ENCODE measurements at regions not wholly inside any gene's neighbourhood (a gene's known extent, or its start where the extent isn't known, plus 50 kb on each side); places are given as distances from the start of the nearest gene placed in this dataset.

DNA sequence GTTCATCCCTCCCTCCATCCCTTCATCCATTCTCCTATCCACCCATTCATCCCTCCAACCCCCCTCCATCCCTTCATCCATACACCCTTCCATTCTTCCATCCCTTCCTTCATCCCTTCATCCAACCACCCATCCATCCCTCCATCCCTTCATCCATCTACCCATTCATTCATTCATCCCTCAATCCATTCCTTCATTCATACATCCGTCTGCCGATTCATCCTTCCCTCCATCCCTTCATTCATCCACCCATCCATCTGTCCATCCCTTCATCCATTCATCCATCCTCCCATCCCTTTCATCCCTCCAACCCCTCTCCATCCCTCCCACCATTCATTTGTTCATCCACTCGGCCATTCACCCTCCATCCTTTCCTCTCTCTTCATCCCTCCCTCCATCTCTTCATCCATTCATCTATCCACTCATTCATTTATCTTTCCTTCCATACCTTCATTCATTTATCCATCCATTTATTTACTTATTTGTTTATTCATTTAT lies 95.7 kb downstream of the FOXL1 start:
- H3K27ac ChIP-seq (ENCODE audit: low read depth, low read length), result no peak overlapping the region
- Mint-ChIP-seq H3K4me3 (no peak overlapping the region), H3K27ac (no peak overlapping the region), H3K9me3 (no peaks in the 10 kb centered on the region), H3K4me1 (peaks cover 6% of the 10 kb centered on the region), H3K36me3 (ENCODE audit: low read depth) (no peaks in the 10 kb centered on the region), H3K27me3 (ENCODE audit: insufficient read depth) (peaks cover 6% of the 10 kb centered on the region)
- H3K36me3 ChIP-seq (ENCODE audit: control insufficient read depth, insufficient read depth, low read length), result no peaks in the 10 kb centered on the region
- H3K4me3 ChIP-seq (ENCODE audit: low read length), result no peak overlapping the region
- no peak overlapping the region for H3K9ac ChIP-seq (ENCODE audit: extremely low read depth, low read length, poor library complexity, severe bottlenecking)
- H3K4me1 ChIP-seq (ENCODE audit: control insufficient read depth, insufficient read depth, low read length), result no peaks in the 10 kb centered on the region
- 62 to 76% methylated on average over 3 of the region's 3 CpGs for WGBS, 2 experiments (ENCODE audit: insufficient coverage in 1 of 2, insufficient read length in 1 of 2)
- no peak for DNase-seq
- no peaks in the 10 kb centered on the region for H3K9me3 ChIP-seq (ENCODE audit: control insufficient read depth, low read length)
- TF ChIP-seq CTCF (conservative IDR thresholded peaks at IDR 0.05), result no peak
- H3K27me3 ChIP-seq (ENCODE audit: control insufficient read depth, insufficient read depth, low read length, poor library complexity, severe bottlenecking), result peaks cover 9% of the 10 kb centered on the region

GRCh38 chr16:86676254-86676670 lies 97.9 kb downstream of the FOXL1 start:
- Histone ChIP-seq H3K4me3 (ENCODE audit: low read length) (no peak overlapping the region), H3K27me3 (ENCODE audit: control insufficient read depth, insufficient read depth, low read length, poor library complexity, severe bottlenecking) (peaks cover 9% of the 10 kb centered on the region), H3K9me3 (ENCODE audit: control insufficient read depth, low read length) (no peaks in the 10 kb centered on the region), H3K27ac (ENCODE audit: low read depth, low read length) (no peak overlapping the region), H3K36me3 (ENCODE audit: control insufficient read depth, insufficient read depth, low read length) (no peaks in the 10 kb centered on the region), H3K4me1 (ENCODE audit: control insufficient read depth, insufficient read depth, low read length) (no peaks in the 10 kb centered on the region), H3K9ac (ENCODE audit: extremely low read depth, low read length, poor library complexity, severe bottlenecking) (no peak overlapping the region)
- Mint-ChIP-seq H3K4me3 (no peak overlapping the region), H3K4me1 (no peaks in the 10 kb centered on the region), H3K27ac (no peak overlapping the region), H3K36me3 (ENCODE audit: low read depth) (no peaks in the 10 kb centered on the region), H3K27me3 (ENCODE audit: insufficient read depth) (peaks cover 6% of the 10 kb centered on the region), H3K9me3 (peaks cover 7% of the 10 kb centered on the region)
- DNase-seq, result no peak
- TF ChIP-seq CTCF (conservative IDR thresholded peaks at IDR 0.05), result no peak
- WGBS, 2 experiments (ENCODE audit: insufficient coverage in 1 of 2, insufficient read length in 1 of 2), result 72 to 84% methylated on average over 4 of the region's 4 CpGs

DNA sequence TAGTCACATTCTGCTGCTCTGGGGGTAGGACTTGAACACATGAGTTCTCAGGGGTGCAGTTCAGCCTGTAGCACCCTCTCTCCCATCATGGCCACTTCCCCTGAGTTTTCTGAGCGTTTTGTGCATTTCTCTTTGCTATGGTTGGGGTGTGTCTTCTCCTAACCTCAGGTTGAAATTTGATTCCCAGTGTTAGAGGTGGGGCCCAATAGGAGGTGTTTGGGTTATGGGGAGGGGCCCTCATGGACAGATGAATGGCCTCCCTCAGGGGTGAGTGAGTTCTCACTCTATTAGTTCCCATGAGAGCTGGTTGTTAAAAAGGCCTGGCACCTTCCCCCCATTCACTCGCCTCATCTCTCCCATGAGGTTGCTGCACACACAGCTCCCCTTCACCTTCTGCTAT lies 101.1 kb downstream of the FOXL1 start:
- WGBS, 2 experiments (ENCODE audit: insufficient coverage in 1 of 2, insufficient read length in 1 of 2), result 82 to 86% methylated on average over 1 to 2 of the region's 2 CpGs
- DNase-seq, result no peak
- Histone ChIP-seq H3K9me3 (ENCODE audit: control insufficient read depth, low read length) (no peaks in the 10 kb centered on the region), H3K4me3 (ENCODE audit: low read length) (no peak overlapping the region), H3K9ac (ENCODE audit: extremely low read depth, low read length, poor library complexity, severe bottlenecking) (no peak overlapping the region), H3K27ac (ENCODE audit: low read depth, low read length) (no peak overlapping the region), H3K4me1 (ENCODE audit: control insufficient read depth, insufficient read depth, low read length) (no peaks in the 10 kb centered on the region), H3K27me3 (ENCODE audit: control insufficient read depth, insufficient read depth, low read length, poor library complexity, severe bottlenecking) (peaks cover 7% of the 10 kb centered on the region), H3K36me3 (ENCODE audit: control insufficient read depth, insufficient read depth, low read length) (no peaks in the 10 kb centered on the region)
- no peak for TF ChIP-seq CTCF (conservative IDR thresholded peaks at IDR 0.05)
- no peaks in the 10 kb centered on the region for H3K36me3 Mint-ChIP-seq (ENCODE audit: low read depth)
- H3K4me1 Mint-ChIP-seq, result no peaks in the 10 kb centered on the region
- H3K4me3 Mint-ChIP-seq, result no peak overlapping the region
- peaks cover 7% of the 10 kb centered on the region for H3K27me3 Mint-ChIP-seq (ENCODE audit: insufficient read depth)
- peaks cover 7% of the 10 kb centered on the region for H3K9me3 Mint-ChIP-seq
- no peak overlapping the region for H3K27ac Mint-ChIP-seq

Data from endodermal cell (in vitro differentiated cells).